SU-DHL-6 (cell line): ENCODE measurements at regions not wholly inside any gene's neighbourhood (a gene's known extent, or its start where the extent isn't known, plus 50 kb on each side); places are given as distances from the start of the nearest gene placed in this dataset.
"Not testable (repeated sequence)": the region's sequence is repeated elsewhere in the genome, so short reads cannot be mapped to it uniquely, and the experiment has no call there.

ENCODE experiments used
- H2AFZ ChIP-seq: fragments of 200-600 bp; sonication (generic); 2 replicates; pipeline ENCODE4 v1.6.1; 2014; ENCODE audit warnings: low read depth, mild to moderate bottlenecking, moderate library complexity, mixed read lengths, antibody characterized with exemption, low read length; ENCODE audit not compliant: severe bottlenecking
- H3F3A ChIP-seq: fragments of 200-600 bp; shearing (Covaris generic); 2 replicates; pipeline ENCODE4 v1.6.0; 2016; ENCODE audit warnings: antibody characterized with exemption, mild to moderate bottlenecking; ENCODE audit not compliant: insufficient read depth
- H3K27ac ChIP-seq: fragments of 200-600 bp; sonication (generic); 2 replicates; pipeline ENCODE4 v1.5.1; 2016; ENCODE audit warnings: low read depth, mild to moderate bottlenecking, low read length, moderate library complexity, mixed read lengths
- H3K27me3 ChIP-seq: fragments of 200-600 bp; sonication (generic), shearing (Covaris generic); 2 replicates; pipeline ENCODE4 v1.6.0; 2014; ENCODE audit warnings: mild to moderate bottlenecking, low read length
- H3K36me3 ChIP-seq: fragments of 200-600 bp; sonication (generic); 2 replicates; pipeline ENCODE4 v1.6.1; 2014; ENCODE audit warnings: mild to moderate bottlenecking, low read length, mixed read lengths
- H3K4me2 ChIP-seq: fragments of 300-600, 200-600 bp; shearing (Covaris generic), sonication (generic); 2 replicates; pipeline ENCODE4 v1.6.0; 2014; ENCODE audit warnings: low read length, low read depth, mild to moderate bottlenecking; ENCODE audit not compliant: poor library complexity, severe bottlenecking
- H3K4me3 ChIP-seq: fragments of 200-600 bp; sonication (generic); 2 replicates; pipeline ENCODE4 v1.5.1; 2014; ENCODE audit warnings: antibody characterized with exemption, low read length, mild to moderate bottlenecking, mixed read lengths; ENCODE audit not compliant: insufficient read depth, poor library complexity, severe bottlenecking
- H3K79me2 ChIP-seq: fragments of 200-600 bp; sonication (generic); 2 replicates; pipeline ENCODE4 v1.6.1; 2014; ENCODE audit warnings: mild to moderate bottlenecking, low read length, moderate library complexity; ENCODE audit not compliant: insufficient read depth
- H3K9ac ChIP-seq: fragments of 200-600 bp; sonication (generic); 2 replicates; pipeline ENCODE4 v1.7.0; 2014; ENCODE audit warnings: mild to moderate bottlenecking, low read length
- H3K9me2 ChIP-seq: fragments of 200-600 bp; sonication (generic); replicated peaks from 2 replicates; pipeline ENCODE4 v1.6.1; 2014; ENCODE audit warnings: low read length; ENCODE audit not compliant: insufficient read depth
- H3K9me3 ChIP-seq: fragments of 200-600 bp; sonication (generic); 2 replicates; pipeline ENCODE4 v1.6.1; 2014; ENCODE audit warnings: low read length, mixed read lengths; ENCODE audit not compliant: insufficient read depth
- H4K20me1 ChIP-seq: fragments of 200-600 bp; sonication (generic); 2 replicates; pipeline ENCODE4 v1.6.1; 2014; ENCODE audit warnings: low read depth, mild to moderate bottlenecking, antibody characterized with exemption, low read length, moderate library complexity, mixed read lengths
- EZH2phosphoT487 ChIP-seq: fragments of 200-600 bp; sonication (generic), shearing (Covaris generic); conservative IDR thresholded peaks from 2 replicates; pipeline ENCODE4 v1.6.1; 2018; ENCODE audit warnings: mild to moderate bottlenecking, antibody characterized with exemption, low read length, moderate library complexity, mixed read lengths
- TF ChIP-seq, protein P1 (sequence below): fragments of 200-600 bp; sonication (generic); IDR thresholded peaks from one replicate; pipeline ENCODE4 v1.5.1; 2017; ENCODE audit warnings: antibody characterized with exemption, mild to moderate bottlenecking, low read length, moderate library complexity; ENCODE audit not compliant: insufficient read depth, poor library complexity, severe bottlenecking

GRCh38 chr17:445839-446238 is 93.2 kb upstream of the RPH3AL start, which contains the start of gene RFLNB:
Gene RFLNB (minus strand): TSS chr17:445939.
- not testable (repeated sequence) for H3K79me2 ChIP-seq, H3F3A ChIP-seq, H3K9me3 ChIP-seq, H3K36me3 ChIP-seq, H3K4me3 ChIP-seq, H2AFZ ChIP-seq, H3K27me3 ChIP-seq, H3K9ac ChIP-seq, H4K20me1 ChIP-seq, H3K27ac ChIP-seq, H3K4me2 ChIP-seq, H3K9me2 ChIP-seq

DNA sequence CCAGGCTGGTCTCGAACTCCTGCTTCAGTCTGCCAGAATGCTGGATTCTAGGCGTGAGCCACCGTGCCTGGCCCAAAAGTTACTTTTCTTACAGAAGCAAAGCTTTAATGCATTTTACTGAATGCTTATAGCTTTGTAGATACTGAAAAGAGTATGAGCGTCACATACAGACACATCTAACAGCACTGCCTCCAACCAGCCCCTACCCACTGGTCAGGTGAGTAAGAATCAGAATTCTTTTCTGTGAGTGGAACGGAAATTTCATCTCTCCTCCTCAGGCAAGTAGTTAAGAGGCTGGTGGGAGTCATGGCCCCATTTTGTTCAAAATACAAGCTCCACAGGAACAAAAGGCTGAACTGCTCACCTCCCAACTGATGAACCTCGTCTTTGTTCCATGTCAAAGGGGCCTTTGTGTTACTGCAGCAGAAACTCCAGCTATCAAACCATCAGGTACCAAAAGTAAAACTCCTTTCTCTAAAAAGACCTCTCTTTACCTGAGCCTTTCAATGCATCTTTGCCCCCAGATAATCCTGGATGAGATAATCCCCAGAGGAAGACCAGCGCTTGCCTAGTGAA is 92.4 kb upstream of the RPH3AL start:
- H3K4me2 ChIP-seq = no peak overlapping the region
- no peak for TF ChIP-seq EZH2phosphoT487
- TF ChIP-seq, protein P1, sequence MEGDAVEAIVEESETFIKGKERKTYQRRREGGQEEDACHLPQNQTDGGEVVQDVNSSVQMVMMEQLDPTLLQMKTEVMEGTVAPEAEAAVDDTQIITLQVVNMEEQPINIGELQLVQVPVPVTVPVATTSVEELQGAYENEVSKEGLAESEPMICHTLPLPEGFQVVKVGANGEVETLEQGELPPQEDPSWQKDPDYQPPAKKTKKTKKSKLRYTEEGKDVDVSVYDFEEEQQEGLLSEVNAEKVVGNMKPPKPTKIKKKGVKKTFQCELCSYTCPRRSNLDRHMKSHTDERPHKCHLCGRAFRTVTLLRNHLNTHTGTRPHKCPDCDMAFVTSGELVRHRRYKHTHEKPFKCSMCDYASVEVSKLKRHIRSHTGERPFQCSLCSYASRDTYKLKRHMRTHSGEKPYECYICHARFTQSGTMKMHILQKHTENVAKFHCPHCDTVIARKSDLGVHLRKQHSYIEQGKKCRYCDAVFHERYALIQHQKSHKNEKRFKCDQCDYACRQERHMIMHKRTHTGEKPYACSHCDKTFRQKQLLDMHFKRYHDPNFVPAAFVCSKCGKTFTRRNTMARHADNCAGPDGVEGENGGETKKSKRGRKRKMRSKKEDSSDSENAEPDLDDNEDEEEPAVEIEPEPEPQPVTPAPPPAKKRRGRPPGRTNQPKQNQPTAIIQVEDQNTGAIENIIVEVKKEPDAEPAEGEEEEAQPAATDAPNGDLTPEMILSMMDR = no peak
- H3K9me2 ChIP-seq = no peaks in the 10 kb centered on the region
- H2AFZ ChIP-seq = no peak overlapping the region
- H3K36me3 ChIP-seq = no peaks in the 10 kb centered on the region
- H4K20me1 ChIP-seq = no peaks in the 10 kb centered on the region
- H3K79me2 ChIP-seq = no peaks in the 10 kb centered on the region
- H3F3A ChIP-seq = no peaks in the 10 kb centered on the region
- H3K27me3 ChIP-seq = no peaks in the 10 kb centered on the region
- H3K4me3 ChIP-seq = no peak overlapping the region
- H3K27ac ChIP-seq = no peak overlapping the region
- H3K9ac ChIP-seq = no peak overlapping the region
- no peaks in the 10 kb centered on the region for H3K9me3 ChIP-seq

- no peak for TF ChIP-seq EZH2phosphoT487
- TF ChIP-seq, protein P1 = no peak
- Histone ChIP-seq H3K36me3 (no peaks in the 10 kb centered on the region), H3K27ac (no peak overlapping the region), H3K4me2 (no peak overlapping the region), H3K27me3 (no peaks in the 10 kb centered on the region), H3F3A (no peaks in the 10 kb centered on the region), H4K20me1 (no peaks in the 10 kb centered on the region), H3K9me2 (no peaks in the 10 kb centered on the region), H2AFZ (no peak overlapping the region), H3K9ac (no peak overlapping the region), H3K4me3 (no peak overlapping the region), H3K9me3 (no peaks in the 10 kb centered on the region), H3K79me2 (no peaks in the 10 kb centered on the region)
Measured at GRCh38 chr17:443109-443508, 90.5 kb upstream of the RPH3AL start.

- TF ChIP-seq, protein P1 = no peak
- TF ChIP-seq EZH2phosphoT487 = no peak
Measured at GRCh38 chr17:441155-441950, 88.7 kb upstream of the RPH3AL start.

More at GRCh38 chr17:441155-441950, 88.7 kb upstream of the RPH3AL start:
- Histone ChIP-seq H2AFZ (no peak overlapping the region), H3F3A (no peaks in the 10 kb centered on the region), H3K9me3 (no peaks in the 10 kb centered on the region), H4K20me1 (no peaks in the 10 kb centered on the region), H3K4me2 (no peak overlapping the region), H3K9me2 (no peaks in the 10 kb centered on the region), H3K27me3 (no peaks in the 10 kb centered on the region), H3K79me2 (no peaks in the 10 kb centered on the region), H3K36me3 (no peaks in the 10 kb centered on the region; the same call in 1 of the 2 replicates), H3K4me3 (no peak overlapping the region), H3K9ac (no peak overlapping the region), H3K27ac (no peak overlapping the region)
